NCI-H2227 (cell line): ENCODE measurements at regions not wholly inside any gene's neighbourhood (a gene's known extent, or its start where the extent isn't known, plus 50 kb on each side); places are given as distances from the start of the nearest gene placed in this dataset.

ENCODE experiments used
- DNase-seq: peaks from one replicate; lab custom pipeline; 2025; ENCODE audit not compliant: unreplicated experiment; lab: John Stamatoyannopoulos, UW

DNA sequence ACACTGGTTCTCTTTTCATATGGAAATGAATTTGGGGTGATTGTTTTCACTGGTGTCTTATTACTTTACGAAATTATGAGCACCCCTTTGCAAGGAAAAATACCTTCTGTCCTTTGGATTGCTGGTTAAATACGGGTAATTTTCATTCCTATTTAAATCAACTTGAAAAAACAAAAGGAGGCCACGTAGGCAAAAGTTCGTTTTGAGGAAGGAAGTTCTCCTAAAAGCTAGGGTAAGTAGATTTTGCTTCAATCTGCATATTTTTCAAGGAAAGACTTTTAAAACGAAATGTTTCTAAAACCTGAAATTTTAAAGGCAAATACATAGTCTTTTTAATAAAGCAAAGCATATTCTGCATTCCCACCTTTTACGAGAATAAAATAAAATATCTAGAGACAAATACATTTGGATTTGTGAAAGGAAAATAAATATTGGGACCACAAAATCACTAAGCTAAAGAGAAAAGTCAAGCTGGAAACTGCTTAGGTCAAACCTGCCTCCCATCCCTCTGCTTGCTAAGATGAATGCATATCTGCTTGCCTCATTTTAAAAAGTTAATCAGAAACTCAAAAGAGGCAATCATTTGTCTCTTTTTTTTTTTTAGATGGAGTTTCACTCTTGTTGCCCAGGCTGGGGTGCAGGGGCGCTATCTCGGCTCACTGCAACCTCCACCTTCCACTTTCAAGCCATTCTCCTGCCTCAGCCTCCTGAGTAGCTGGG, 70.9 kb upstream of the ETS2 start:
- DNase-seq, result no peak

DNA sequence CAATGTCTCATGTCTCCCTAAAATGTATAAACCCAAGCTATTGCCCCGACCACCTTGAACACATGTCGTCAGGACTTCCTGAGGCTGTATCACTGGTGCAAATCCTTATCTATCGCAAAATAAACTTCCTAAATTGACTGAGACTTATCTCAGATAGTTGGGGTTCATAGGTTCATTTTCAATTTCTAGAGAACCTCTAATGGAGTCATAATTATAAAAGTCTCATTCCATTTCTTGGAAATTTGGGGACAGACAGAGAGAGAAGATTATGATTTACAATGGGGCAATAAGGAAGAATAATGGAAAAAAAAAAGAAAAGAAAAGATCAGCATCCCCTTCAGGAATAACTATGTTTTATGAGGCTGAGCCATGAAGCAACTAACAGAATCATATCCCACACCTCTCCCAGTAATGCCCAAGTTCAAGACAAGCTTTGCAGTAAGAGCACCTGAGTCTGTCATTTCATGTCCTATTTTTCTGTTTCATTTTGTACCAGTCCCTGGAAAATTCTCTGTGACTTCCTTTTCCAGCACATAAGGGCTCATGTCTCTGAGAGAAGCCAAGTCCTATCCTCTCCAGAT, 70.0 kb upstream of the ETS2 start:
- no peak for DNase-seq

DNA sequence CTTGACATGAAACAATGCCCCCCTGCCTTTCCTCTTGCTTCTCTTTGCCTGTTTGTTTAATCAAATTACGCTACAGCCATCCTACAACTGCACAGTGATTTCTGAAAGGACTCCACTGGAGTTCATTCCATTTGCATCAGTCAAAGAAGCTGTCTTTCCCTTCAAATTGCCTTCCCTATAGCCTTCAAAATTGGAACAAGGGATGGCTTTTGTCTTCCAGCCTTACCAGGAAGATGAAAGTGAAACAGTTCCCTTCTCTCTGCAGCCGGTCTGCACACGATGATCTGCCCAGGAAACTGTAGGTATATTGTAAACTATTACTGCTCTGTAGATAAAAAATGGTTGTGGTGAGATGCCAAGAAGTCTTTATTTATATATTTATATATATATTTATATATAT, 65.6 kb upstream of the ETS2 start:
- DNase-seq, result no peak

DNA sequence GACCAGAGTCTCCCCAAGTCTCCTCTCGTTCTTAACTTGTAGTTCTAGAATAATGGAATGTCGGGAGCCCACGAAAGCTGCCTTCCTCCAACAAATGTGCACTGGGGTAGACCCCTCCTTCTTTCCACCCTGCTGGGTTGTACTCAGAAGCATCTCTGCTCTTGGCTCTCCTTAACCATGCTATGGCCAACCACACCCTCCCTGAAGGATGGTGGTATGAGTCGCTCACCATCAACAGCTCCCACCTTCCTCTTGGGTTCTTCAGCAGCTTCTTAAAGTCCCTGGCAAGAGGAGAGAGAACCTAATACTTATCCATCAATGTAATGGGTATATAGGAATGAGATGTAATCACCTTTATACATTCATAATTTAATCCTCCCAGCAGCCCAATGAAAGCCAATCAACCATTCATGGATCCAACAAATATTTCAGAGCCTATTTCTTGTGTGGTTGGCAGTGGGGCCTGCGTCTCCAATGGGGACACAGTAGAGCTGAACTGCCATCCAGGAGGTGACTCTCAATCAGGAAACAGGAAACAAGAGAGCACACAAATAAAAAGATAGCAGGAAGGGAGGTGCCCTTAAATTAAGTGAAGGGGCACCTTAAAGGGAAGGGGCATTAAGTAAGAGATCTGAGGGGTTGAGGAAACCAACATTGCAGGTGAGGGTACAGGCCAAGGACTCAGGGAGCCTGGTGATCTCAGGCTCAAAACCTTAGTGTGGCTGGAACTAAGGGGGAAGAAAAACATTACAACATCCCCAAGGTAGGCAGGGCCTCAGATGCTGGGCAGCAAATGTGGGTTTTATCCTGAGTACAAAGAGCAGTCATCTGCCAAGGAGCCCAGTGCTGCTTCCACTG, 64.4 kb upstream of the ETS2 start:
- DNase-seq, result no peak

DNA sequence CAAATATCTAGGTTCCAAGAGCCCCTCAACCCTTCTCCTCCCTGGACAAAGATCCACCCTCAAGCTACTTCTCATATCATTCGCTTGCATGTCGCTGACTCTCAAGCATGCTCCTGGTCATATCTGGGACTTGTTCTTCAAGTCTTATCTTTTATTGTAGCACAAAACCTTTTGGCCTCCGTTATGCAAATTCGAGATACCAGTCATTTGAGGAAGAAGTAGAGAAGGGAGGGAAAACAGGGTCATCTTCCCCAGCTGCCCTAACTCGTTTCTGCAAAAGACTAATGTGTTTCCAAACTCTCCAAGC, 63.8 kb upstream of the ETS2 start:
- no peak for DNase-seq

DNA sequence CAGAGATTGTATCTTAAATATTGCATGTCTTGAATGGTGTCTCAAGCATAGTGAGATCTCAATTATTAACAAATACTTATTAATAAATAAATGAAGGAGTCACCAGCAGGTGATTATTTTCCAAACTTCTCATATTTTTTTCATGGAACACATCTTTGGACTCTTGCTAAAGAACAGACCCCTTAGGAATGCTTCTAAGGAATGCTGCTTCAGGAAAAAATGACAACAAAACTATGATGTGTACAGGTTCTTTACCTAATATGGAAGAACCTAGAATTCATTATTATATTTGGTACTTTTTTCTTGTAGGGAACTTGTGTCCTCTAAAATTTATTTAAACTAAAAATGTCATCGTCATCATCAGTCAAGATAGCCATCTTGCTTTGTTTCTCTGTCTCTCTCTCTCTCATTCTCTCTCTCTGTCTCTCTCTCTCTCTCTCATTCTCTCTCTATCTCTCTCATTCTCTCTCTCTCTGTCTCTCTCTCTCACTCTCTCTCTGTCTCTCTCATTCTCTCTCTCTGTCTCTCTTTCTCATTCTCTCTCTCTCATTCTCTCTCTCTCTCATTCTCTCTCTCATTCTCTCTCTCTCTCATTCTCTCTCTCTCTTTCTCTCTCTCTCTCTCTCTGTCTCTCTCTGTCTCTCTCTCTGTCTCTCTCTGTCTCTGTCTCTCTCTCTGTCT, 63.0 kb upstream of the ETS2 start:
- DNase-seq, result no peak

DNA sequence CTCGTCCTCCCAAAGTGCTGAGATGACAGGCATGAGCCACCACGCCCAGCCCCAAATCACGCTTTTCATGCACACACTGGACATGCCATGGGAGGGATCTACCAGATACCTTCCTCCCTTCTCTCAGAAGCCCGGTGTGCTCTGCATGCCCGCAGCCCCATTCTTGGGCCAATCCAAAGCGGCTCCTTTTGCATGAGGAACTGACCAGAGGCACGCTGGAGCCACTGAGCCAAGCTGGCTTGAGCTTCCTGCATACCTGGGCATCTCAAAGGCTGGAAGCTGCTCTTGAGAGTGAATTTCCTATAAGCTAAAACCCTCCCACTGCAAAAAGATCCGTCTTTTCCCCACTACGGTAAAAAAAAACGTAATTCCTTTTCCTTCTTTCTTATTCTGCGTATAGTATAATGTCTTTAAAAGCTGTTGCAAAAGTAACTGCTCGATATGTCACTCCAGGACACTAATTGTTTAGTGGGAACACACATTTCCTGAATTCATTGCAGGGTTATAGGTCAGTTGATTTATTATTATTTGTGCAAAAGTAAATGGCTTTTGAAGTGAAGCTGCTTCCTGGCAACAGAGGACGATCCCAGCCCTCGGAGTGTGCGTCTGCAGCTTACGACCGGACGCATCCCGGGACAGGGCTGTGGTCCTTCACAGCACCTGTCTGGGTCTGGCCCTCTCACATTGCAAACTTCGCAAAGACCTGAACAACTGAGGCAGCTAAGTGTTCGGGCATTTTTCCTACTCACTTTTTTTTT, 61.8 kb upstream of the ETS2 start:
- DNase-seq, result peak; percentile 13

DNA sequence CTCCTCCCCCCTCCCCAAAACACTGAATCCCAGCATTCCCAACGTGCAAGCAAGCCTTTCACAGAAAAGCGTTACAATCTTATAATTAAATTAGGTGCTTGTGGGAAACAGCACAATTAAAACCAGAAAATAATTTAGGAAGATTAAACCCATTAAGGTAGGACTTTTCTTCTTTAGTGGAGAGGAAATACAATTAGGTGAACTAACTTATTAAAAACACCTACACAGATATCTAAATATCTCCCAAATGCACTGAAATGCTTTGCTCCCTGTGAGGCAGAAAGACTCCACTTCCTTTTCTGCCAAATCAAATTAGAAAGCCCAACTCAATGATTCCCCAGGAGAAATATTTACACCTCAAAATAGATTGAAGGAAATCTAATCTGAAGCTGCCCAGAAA, 60.9 kb upstream of the ETS2 start:
- no peak for DNase-seq

DNA sequence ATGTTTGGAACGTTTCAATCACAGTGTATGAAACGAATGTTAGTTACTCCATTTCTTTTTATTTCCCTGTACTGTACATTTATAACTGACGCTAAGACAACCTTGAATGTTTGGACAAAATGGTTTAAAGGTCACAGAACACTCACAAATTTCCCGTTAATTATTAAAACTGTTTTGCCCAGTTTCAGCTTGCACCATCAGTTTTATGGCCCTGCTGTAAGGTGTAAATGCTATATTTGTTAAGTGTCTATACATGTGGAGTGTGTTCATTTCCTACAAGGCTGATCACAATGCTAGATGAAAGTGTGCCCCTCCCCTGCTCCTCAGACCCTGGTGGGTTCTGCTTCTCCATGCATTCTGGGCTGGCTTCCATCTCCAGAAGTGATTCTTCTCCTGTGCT, 57.9 kb upstream of the ETS2 start:
- no peak for DNase-seq

DNA sequence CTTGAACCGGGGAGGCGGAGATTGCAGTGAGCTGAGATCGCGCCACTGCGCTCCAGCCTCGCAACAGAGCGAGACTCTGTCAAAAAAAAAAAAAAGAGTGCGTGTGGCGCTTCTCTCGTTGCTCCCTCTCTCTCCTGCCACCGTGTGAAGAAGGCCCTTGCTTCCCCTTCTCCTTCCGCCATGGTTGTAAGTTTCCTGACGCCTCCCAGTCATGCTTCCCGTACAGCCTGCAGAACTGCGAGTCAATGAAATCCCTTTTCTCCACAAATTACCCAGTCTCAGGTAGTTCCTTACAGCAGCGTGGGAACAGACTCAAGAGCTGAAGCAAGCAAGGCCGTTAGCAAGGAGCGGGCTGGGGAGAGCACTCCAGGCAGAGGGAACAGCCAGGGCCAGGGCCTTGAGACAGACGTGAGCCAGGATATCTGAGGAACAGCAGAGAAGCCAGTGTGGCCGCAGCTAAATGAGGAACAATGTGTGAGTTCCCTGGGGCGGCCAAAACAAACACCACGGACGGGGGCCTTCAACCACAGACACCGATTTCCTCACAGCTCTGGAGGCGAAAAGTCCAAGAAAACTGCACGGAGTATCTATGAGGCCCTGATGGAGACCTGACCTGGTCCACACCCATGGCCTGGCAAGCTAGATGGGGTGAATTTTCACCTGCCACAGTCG, 54.2 kb upstream of the ETS2 start:
- DNase-seq, result no peak

DNA sequence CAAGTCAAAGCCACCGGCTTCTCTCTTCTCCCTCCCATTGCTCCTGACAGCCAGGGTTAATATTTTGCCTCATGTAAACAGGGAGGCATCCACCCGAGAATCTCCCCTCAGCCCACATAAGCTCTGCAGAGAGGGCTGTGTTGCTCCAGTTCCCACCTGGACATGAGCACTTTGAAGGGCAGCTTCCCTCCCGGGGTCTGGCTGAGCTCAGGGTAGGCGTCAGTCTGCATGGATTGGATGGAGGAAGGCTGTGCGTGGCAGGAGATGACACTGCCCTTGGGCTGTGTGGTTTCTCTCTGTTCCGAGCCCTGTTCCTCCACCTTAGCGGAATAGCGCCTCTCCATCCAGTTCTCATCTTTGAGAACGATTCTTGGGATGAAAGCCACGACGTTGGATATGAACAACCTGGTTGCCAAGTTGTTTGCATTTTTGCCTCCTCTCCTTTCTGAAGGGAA, 53.7 kb upstream of the ETS2 start:
- DNase-seq, result no peak

DNA sequence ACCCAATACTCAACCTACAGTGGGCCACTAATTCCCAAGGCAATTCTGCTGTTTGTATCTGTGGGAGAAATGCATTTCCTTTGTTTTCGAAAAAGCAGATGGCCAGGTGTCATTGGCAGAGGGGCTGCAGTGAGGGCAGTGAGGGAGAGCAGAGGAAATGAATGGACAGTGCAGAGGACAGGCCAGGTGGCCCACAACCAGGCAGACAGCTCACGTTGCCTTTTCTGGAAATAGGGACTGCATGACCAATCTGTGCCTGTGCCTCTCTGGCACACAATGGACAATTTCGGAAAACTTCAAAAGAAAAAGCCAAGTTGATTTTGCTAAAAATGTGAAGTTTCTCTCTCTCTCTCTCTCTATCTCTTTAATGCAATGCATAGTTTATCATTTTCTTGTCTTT, 52.6 kb upstream of the ETS2 start:
- DNase-seq, result no peak

DNA sequence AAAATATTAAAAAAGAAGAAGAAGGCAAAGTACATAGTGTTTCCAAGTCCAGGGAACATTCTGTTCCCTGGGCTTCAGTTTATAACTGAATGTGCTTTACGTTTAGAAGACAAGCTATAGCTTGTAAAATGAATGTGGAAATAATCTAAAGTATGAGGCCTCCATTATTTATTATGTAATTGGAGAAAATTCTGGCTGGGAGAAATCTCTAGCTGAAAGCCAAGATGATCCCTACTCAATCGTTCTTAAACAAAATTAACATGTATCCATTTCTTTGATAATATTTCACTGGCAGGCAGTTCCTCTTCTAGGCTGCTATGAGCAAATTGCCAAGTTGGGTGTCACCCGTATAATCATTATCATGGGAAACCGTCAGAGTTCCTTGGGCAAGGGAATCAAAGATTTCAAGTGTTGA, 52.2 kb upstream of the ETS2 start:
- DNase-seq, result no peak
